Cardiac muscle cell (in vitro differentiated cells and primary cell): ENCODE measurements at regions not wholly inside any gene's neighbourhood (a gene's known extent, or its start where the extent isn't known, plus 50 kb on each side); places are given as distances from the start of the nearest gene placed in this dataset.

ENCODE experiments used
- DNase-seq, 2 donors: peaks; one replicate each; pipeline versions ENCODE4 v3.0.0 to v3.0.0-alpha.2; 2010 to 2017; ENCODE audit warnings: low read depth in 1 of 2, low spot score in 1 of 2
- H3K27ac ChIP-seq: fragments of 200-600 bp; sonication (generic); 2 replicates; pipeline ENCODE4 v1.5.1; 2016
- H3K27me3 ChIP-seq: fragments of 200-600 bp; sonication (generic); 2 replicates; pipeline ENCODE4 v1.6.0; 2016; ENCODE audit warnings: control low read depth
- H3K36me3 ChIP-seq: fragments of 200-600 bp; sonication (generic); 2 replicates; pipeline ENCODE4 v1.5.1; 2016; ENCODE audit warnings: control low read depth
- H3K4me1 ChIP-seq: fragments of 200-600 bp; sonication (generic); 2 replicates; pipeline ENCODE4 v1.8.1; 2017; ENCODE audit warnings: low read depth, mild to moderate bottlenecking, mixed run types
- H3K4me3 ChIP-seq: fragments of 200-600 bp; sonication (generic); 2 replicates; pipeline ENCODE4 v1.5.1; 2016; ENCODE audit warnings: mild to moderate bottlenecking
- H3K9me3 ChIP-seq: fragments of 200-600 bp; sonication (generic); 2 replicates; pipeline ENCODE4 v1.5.1; 2017; ENCODE audit warnings: low read depth, mild to moderate bottlenecking, control low read depth
- TF ChIP-seq, protein P1 (sequence below): IDR thresholded peaks from 2 replicates; pipeline ENCODE4 v1.5.1; 2012; ENCODE audit warnings: low read depth, mild to moderate bottlenecking, low read length

DNA sequence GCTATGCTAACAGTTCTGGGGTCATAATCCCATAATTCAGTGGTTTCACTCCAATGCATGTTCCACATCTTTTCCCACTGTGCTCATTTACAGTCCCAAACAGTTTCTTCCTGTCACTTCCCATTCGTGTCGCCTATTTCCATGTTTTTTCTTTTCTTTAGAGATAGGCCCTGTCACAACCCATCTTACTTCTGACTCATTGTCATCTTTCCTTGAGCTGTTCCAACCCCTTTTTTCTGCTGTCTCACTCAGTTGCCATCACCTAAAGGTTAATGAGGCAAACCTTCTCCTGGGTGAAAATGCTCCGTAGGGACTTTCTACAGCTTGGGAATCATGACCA lies 814.5 kb downstream of the VGLL3 start:
- H3K27ac ChIP-seq = no peak overlapping the region
- H3K27me3 ChIP-seq = no peaks in the 10 kb centered on the region
- H3K4me1 ChIP-seq = no peaks in the 10 kb centered on the region
- H3K4me3 ChIP-seq = no peak overlapping the region
- no peaks in the 10 kb centered on the region for H3K36me3 ChIP-seq
- TF ChIP-seq, protein P1, sequence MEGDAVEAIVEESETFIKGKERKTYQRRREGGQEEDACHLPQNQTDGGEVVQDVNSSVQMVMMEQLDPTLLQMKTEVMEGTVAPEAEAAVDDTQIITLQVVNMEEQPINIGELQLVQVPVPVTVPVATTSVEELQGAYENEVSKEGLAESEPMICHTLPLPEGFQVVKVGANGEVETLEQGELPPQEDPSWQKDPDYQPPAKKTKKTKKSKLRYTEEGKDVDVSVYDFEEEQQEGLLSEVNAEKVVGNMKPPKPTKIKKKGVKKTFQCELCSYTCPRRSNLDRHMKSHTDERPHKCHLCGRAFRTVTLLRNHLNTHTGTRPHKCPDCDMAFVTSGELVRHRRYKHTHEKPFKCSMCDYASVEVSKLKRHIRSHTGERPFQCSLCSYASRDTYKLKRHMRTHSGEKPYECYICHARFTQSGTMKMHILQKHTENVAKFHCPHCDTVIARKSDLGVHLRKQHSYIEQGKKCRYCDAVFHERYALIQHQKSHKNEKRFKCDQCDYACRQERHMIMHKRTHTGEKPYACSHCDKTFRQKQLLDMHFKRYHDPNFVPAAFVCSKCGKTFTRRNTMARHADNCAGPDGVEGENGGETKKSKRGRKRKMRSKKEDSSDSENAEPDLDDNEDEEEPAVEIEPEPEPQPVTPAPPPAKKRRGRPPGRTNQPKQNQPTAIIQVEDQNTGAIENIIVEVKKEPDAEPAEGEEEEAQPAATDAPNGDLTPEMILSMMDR = no peak
- DNase-seq = no peak
- no peaks in the 10 kb centered on the region for H3K9me3 ChIP-seq

DNA sequence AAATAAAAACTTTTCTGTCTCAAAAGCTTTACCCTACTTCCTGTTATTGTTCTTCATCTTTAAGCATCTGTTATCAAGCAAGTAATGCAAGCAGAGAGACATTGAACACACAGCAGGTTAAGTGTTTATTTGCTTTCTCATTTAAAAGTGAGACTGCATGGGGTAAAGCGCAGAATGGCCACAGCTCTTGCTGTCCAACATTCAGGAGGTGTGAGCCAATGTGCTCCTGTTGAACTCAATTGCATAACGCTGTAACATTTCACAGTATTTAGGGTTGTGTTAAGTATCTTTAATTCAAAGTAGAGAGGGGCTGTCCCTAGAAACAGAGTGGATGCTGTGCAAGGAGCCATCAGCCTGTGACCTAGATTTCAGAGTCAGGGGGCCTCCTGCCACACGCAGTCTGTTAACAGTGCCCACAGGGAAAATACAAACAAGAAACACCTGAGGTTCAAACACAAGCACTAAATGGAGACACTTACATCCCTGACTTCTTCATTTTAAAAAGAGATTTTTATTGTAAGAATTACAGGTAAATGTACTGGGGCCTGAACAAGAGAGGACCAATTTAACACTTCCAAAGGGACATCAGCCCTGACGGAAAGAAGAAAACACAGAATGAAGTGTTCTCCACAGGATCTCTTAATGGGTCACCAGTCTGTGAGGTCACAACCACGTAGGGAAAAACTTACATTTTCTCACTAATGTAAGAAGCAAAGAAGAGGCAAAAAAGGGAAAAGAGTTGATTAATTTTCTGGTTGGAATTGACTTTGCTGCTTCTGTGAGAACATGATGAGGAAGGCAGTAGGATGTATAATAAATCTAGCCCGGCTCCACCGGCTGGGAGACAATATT lies 815.1 kb downstream of the VGLL3 start:
- Histone ChIP-seq H3K4me1 (no peaks in the 10 kb centered on the region), H3K27ac (no peak overlapping the region), H3K27me3 (no peaks in the 10 kb centered on the region), H3K4me3 (no peak overlapping the region), H3K36me3 (no peaks in the 10 kb centered on the region), H3K9me3 (no peaks in the 10 kb centered on the region)
- peak in 1 of 2 donors; percentile 9 for DNase-seq
- TF ChIP-seq, protein P1 = no peak

DNA sequence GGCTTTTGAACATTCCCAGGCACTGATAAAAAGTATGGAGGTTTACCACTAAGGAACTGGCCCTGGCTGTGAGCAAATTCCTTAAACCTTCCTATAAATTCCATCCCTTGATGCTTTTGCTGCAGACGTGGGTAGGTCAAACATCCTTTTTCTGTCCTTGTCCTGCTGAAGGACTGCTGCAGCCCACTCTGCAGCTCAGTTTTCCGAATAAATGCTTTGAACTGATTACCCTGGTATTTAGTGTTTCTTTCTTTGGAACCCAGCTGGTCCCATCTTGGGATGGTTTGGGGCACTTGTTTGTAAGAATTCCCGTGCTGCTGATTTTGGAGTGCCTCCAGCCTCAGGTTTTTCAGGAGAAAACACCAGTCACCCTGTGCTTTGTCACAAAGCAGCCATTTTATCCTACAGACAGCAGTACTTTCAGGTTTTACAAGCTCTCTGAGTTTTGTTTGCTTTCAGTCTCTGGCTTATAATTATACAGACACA lies 815.9 kb downstream of the VGLL3 start:
- Histone ChIP-seq H3K36me3 (no peaks in the 10 kb centered on the region), H3K4me3 (no peak overlapping the region), H3K27ac (no peak overlapping the region), H3K27me3 (no peaks in the 10 kb centered on the region), H3K4me1 (no peaks in the 10 kb centered on the region), H3K9me3 (no peaks in the 10 kb centered on the region)
- DNase-seq = no peak
- TF ChIP-seq, protein P1 = no peak

DNA sequence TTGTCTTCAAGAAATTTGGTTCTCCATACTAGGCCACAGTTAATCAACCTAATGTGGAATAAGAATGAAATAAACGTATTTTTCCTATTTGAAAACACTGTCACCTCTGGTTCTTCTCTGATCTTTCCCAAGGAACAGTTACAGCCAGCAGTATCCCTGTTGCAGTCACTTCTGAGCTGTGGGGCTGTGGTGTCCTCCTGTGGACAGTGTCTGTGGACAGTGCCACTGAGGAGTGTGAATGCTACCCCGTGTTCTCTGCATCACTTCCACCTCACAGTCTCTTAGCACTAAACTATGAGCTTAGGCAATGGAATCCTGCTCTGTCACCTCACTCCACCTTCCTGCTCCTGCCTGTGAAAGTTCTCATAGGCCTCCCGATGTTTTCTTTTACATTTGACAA lies 817.5 kb downstream of the VGLL3 start:
- no peaks in the 10 kb centered on the region for H3K36me3 ChIP-seq
- H3K9me3 ChIP-seq = no peaks in the 10 kb centered on the region
- no peaks in the 10 kb centered on the region for H3K27me3 ChIP-seq
- no peaks in the 10 kb centered on the region for H3K4me1 ChIP-seq
- TF ChIP-seq, protein P1 = no peak
- no peak overlapping the region for H3K4me3 ChIP-seq
- H3K27ac ChIP-seq = no peak overlapping the region
- DNase-seq = no peak

DNA sequence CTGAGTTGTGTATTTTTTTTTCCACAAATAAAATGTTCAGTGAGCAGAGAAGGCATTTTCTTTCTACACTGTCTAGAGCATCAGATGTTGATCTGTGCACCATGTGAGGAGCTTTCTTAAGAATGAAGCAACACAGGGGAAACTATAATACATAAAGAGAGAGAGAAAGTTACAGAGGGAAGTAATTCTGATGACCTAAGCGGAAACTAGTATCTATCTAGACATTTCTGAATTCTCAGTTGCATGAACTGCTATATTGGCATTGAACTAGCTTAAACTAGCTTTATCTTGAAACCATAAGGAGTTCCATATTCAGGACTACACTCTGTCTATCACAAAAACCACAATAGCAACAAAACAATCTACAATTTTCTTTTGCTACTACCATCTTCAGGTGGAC lies 822.4 kb downstream of the VGLL3 start:
- no peak overlapping the region for H3K27ac ChIP-seq
- DNase-seq = no peak
- TF ChIP-seq, protein P1 = no peak
- H3K4me3 ChIP-seq = no peak overlapping the region
- H3K4me1 ChIP-seq = no peaks in the 10 kb centered on the region
- no peaks in the 10 kb centered on the region for H3K36me3 ChIP-seq
- H3K27me3 ChIP-seq = no peaks in the 10 kb centered on the region
- H3K9me3 ChIP-seq = no peaks in the 10 kb centered on the region
